Ovary (tissue), 3 donors: ENCODE measurements at regions not wholly inside any gene's neighbourhood (a gene's known extent, or its start where the extent isn't known, plus 50 kb on each side); places are given as distances from the start of the nearest gene placed in this dataset.

Experiments
- POLR2A ChIP-seq: fragments of 450-650 bp; IDR thresholded peaks from one replicate; pipeline ENCODE4 v1.6.1; 2017; ENCODE audit warnings: antibody characterized with exemption, mild to moderate bottlenecking, moderate library complexity
- TF ChIP-seq, protein P1 (sequence below), 3 donors: fragments of 450-650 bp in 2 of 3; fragments of 200-600 bp in 1 of 3; IDR thresholded peaks; one replicate each; pipeline versions ENCODE4 v1.5.1 to v1.8.0; 2016 to 2022; ENCODE audit warnings: antibody characterized with exemption in 3 of 3, mild to moderate bottlenecking in 1 of 3
- donor health status: DM: no; HTN: no; CAD: no.

DNA sequence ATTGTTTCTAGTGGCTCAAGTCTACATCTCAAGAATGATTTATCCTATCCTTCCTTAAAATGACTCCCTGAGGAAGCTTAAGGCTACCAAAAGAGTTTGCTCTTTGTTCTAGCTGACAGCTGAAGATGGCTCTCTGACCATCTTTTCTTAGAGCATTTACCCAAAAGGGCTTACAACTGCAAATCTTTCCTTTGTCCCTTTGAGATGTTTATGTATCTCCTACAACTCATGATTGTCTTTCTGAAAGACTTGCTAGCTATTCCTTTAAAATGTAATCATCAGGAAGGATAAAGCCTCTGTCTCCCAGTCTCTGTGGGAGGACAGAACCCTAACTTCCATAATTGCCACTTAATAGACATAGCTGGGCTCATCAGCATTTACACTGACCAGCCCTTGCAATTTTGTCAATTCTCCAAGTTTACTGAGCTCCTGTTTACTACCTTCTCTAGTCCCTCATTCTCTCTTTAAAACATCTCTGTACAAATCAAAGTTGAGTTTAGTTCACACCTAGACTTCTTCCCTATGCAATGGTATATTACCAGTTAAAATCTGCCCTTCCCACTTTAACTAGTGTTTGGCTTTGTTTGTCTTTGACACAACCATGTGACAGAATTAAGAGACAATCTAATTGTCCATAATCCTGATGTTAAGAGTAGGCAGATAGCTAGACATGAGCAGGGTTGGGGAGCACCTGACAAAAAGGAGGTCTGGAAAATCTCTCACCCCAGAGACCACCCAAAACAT is 188.2 kb downstream of the PTH2R start:
- TF ChIP-seq POLR2A, result no peak
- TF ChIP-seq, protein P1, sequence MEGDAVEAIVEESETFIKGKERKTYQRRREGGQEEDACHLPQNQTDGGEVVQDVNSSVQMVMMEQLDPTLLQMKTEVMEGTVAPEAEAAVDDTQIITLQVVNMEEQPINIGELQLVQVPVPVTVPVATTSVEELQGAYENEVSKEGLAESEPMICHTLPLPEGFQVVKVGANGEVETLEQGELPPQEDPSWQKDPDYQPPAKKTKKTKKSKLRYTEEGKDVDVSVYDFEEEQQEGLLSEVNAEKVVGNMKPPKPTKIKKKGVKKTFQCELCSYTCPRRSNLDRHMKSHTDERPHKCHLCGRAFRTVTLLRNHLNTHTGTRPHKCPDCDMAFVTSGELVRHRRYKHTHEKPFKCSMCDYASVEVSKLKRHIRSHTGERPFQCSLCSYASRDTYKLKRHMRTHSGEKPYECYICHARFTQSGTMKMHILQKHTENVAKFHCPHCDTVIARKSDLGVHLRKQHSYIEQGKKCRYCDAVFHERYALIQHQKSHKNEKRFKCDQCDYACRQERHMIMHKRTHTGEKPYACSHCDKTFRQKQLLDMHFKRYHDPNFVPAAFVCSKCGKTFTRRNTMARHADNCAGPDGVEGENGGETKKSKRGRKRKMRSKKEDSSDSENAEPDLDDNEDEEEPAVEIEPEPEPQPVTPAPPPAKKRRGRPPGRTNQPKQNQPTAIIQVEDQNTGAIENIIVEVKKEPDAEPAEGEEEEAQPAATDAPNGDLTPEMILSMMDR (IDR thresholded peaks at IDR 0.05), result no peak
